ENCODE measurements at regions not wholly inside any gene's neighbourhood (a gene's known extent, or its start where the extent isn't known, plus 50 kb on each side); places are given as distances from the start of the nearest gene placed in this dataset.

DNA sequence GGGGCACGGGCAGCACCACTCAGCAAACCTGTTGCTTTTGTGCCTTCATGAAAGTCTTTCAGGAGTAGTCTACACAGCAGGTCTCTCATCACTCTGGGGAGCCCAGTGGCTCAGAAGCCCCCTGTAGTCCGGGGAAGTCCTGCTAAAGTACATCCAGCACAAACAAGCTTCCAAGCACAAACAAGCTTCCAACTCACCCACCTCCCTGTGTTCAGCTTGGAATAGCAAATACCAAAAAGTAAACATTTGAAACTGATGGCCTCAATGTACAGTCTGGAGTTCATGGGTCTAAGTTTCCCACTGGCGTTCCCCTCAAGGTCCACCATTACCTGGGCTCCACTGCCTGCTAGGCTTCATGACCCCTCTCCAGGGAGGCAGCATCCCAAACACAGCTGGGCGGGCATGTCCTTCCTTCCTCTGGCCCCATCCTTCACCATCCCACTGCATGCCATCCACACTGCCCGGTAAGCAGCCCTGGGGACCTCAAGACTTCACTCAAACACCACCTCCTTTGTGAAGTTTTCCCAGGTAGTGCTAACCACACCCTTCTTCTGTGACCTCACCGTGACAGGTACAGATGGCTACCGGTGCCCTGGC lies 62.8 kb upstream of the SIAH1 start:
- no peak overlapping the region for H3K27ac ChIP-seq (ENCODE audit: insufficient read depth in 1 of 2, low read depth in 1 of 2, low read length in 2 of 2, poor library complexity in 1 of 2, severe bottlenecking in 2 of 2)
- no peaks in the 10 kb centered on the region for H3K9me3 ChIP-seq (ENCODE audit: control extremely low read depth in 1 of 5, control insufficient read depth in 4 of 5, insufficient read depth in 2 of 5, low read depth in 1 of 5, low read length in 4 of 5)
- POLR2A ChIA-PET, result no interaction called here
- no peak for DNase-seq
- H3K4me3 ChIP-seq (ENCODE audit: control insufficient read depth in 1 of 7, extremely low read depth in 1 of 7, insufficient read depth in 4 of 7, low read depth in 2 of 7, low read length in 6 of 7), result no peak overlapping the region
- no peaks in the 10 kb centered on the region for H3K36me3 ChIP-seq (ENCODE audit: control insufficient read depth in 4 of 4, insufficient read depth in 4 of 4, low read length in 3 of 4)
- 95% methylated on average over 3 of the region's 7 CpGs for WGBS (ENCODE audit: insufficient coverage)
- peaks cover 0 to 8% (median 2%) of the 10 kb centered on the region in 4 experiments for H3K4me1 ChIP-seq (ENCODE audit: control extremely low read depth in 1 of 4, control insufficient read depth in 4 of 4, insufficient read depth in 4 of 4, low read length in 3 of 4)
- H3K27me3 ChIP-seq (replicated peaks in 2 of 5; ENCODE audit: control insufficient read depth in 4 of 5, insufficient read depth in 5 of 5, low read length in 4 of 5), result no peaks in the 10 kb centered on the region
- CTCF ChIA-PET, result no interaction called here

DNA sequence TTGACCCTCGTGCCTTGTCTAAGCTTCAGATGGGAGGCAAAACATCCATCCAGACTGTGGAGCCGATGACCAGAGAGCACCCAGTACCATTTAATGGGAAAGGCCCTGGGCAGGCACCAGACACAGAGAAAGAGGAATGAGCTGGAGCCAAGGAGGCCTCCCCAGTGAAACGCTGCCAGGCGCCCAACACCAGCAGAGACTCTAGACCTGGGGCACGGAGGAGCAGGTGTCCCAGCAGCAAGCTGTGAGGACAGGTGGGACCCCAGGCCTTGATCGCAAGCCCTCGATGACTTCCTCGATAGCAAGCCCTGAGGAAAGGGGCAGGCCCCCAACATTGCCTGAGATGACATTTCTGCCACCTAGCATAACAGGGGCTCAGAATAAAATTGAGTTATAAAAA lies 62.2 kb upstream of the SIAH1 start:
- H3K27ac ChIP-seq (ENCODE audit: insufficient read depth in 1 of 2, low read depth in 1 of 2, low read length in 2 of 2, poor library complexity in 1 of 2, severe bottlenecking in 2 of 2), result no peak overlapping the region
- no peaks in the 10 kb centered on the region for H3K27me3 ChIP-seq (replicated peaks in 2 of 5; ENCODE audit: control insufficient read depth in 4 of 5, insufficient read depth in 5 of 5, low read length in 4 of 5)
- DNase-seq, result no peak
- 95% methylated on average over 8 of the region's 8 CpGs for WGBS (ENCODE audit: insufficient coverage)
- H3K9me3 ChIP-seq (ENCODE audit: control extremely low read depth in 1 of 5, control insufficient read depth in 4 of 5, insufficient read depth in 2 of 5, low read depth in 1 of 5, low read length in 4 of 5), result no peaks in the 10 kb centered on the region
- no peaks in the 10 kb centered on the region for H3K36me3 ChIP-seq (ENCODE audit: control insufficient read depth in 4 of 4, insufficient read depth in 4 of 4, low read length in 3 of 4)
- H3K4me1 ChIP-seq (ENCODE audit: control extremely low read depth in 1 of 4, control insufficient read depth in 4 of 4, insufficient read depth in 4 of 4, low read length in 3 of 4), result peaks cover 0 to 8% (median 2%) of the 10 kb centered on the region in 4 experiments
- CTCF ChIA-PET, result no interaction called here
- no peak overlapping the region for H3K4me3 ChIP-seq (ENCODE audit: control insufficient read depth in 1 of 7, extremely low read depth in 1 of 7, insufficient read depth in 4 of 7, low read depth in 2 of 7, low read length in 6 of 7)
- POLR2A ChIA-PET, result no interaction called here

DNA sequence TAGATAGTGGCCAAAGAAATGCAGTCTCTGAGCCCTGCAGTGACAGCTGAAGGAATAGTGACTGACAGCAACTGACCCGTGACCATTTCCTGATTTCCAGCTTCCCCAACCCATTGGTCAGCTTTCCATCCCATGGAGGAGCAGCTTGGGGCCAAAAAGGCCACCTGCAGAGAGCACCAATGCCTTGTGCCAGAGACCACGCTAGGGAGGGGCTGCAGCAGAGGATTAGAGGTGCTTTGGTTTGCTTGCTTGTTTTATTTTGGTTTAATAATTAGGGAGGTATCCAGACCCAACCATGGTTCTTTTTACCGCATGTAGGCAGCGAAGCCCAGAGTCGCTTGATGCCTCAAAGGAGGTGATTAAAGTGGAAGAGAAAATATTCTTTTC lies 61.3 kb upstream of the SIAH1 start:
- no peak for DNase-seq
- ChIA-PET CTCF (no interaction called here), POLR2A (no interaction called here)
- no peaks in the 10 kb centered on the region for H3K9me3 ChIP-seq (ENCODE audit: control extremely low read depth in 1 of 5, control insufficient read depth in 4 of 5, insufficient read depth in 2 of 5, low read depth in 1 of 5, low read length in 4 of 5)
- no peak overlapping the region for H3K4me3 ChIP-seq (ENCODE audit: control insufficient read depth in 1 of 7, extremely low read depth in 1 of 7, insufficient read depth in 4 of 7, low read depth in 2 of 7, low read length in 6 of 7)
- no peaks in the 10 kb centered on the region for H3K36me3 ChIP-seq (ENCODE audit: control insufficient read depth in 4 of 4, insufficient read depth in 4 of 4, low read length in 3 of 4)
- WGBS (ENCODE audit: insufficient coverage), result 92% methylated on average over 2 of the region's 5 CpGs
- H3K4me1 ChIP-seq (ENCODE audit: control extremely low read depth in 1 of 4, control insufficient read depth in 4 of 4, insufficient read depth in 4 of 4, low read length in 3 of 4), result peaks cover 0 to 8% (median 2%) of the 10 kb centered on the region in 4 experiments
- no peaks in the 10 kb centered on the region for H3K27me3 ChIP-seq (replicated peaks in 2 of 5; ENCODE audit: control insufficient read depth in 4 of 5, insufficient read depth in 5 of 5, low read length in 4 of 5)
- no peak overlapping the region for H3K27ac ChIP-seq (ENCODE audit: insufficient read depth in 1 of 2, low read depth in 1 of 2, low read length in 2 of 2, poor library complexity in 1 of 2, severe bottlenecking in 2 of 2)

DNA sequence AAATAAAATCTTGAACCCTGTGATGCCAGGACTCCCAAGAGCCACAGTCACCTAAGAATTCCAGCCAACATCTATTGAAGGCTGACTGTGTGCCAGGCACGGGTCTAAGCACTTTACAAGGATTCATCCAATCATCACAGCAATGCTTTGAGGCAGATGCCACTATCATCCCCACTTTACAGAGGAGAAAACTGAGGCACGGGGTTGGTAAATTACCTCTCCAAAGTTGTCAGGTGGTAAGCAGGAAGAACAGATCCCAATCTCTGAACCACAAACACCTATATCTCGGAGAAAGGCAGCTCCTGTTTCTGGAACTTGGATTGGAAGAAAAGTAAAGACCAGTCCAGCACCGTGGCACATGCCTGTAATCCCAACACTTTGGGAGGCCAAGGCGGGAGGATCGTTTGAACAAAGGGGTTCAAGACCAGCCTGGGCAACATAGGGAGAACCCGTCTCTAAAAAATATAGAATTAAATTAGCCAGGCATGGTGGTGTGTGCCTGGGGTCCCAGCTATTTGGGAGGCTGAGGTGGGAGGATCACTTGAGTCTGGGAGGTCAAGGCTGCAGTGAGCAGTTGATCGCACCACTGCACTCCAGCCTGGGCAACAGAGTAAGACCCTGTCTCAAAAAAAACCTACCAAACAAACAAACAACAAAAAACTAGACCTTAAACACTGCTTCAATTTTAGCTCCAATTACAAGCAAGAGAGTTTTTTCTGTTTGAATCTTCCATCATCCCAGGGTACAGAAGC lies 60.7 kb upstream of the SIAH1 start:
- CTCF ChIA-PET, result no interaction called here
- WGBS (ENCODE audit: insufficient coverage), result 97% methylated on average over 6 of the region's 8 CpGs
- no peaks in the 10 kb centered on the region for H3K36me3 ChIP-seq (ENCODE audit: control insufficient read depth in 4 of 4, insufficient read depth in 4 of 4, low read length in 3 of 4)
- H3K4me1 ChIP-seq (ENCODE audit: control extremely low read depth in 1 of 4, control insufficient read depth in 4 of 4, insufficient read depth in 4 of 4, low read length in 3 of 4), result peaks cover 0 to 8% (median 2%) of the 10 kb centered on the region in 4 experiments
- no peak for DNase-seq
- H3K9me3 ChIP-seq (ENCODE audit: control extremely low read depth in 1 of 5, control insufficient read depth in 4 of 5, insufficient read depth in 2 of 5, low read depth in 1 of 5, low read length in 4 of 5), result no peaks in the 10 kb centered on the region
- no peaks in the 10 kb centered on the region for H3K27me3 ChIP-seq (replicated peaks in 2 of 5; ENCODE audit: control insufficient read depth in 4 of 5, insufficient read depth in 5 of 5, low read length in 4 of 5)
- H3K27ac ChIP-seq (ENCODE audit: insufficient read depth in 1 of 2, low read depth in 1 of 2, low read length in 2 of 2, poor library complexity in 1 of 2, severe bottlenecking in 2 of 2), result no peak overlapping the region
- no peak overlapping the region for H3K4me3 ChIP-seq (ENCODE audit: control insufficient read depth in 1 of 7, extremely low read depth in 1 of 7, insufficient read depth in 4 of 7, low read depth in 2 of 7, low read length in 6 of 7)
- POLR2A ChIA-PET, result no interaction called here

DNA sequence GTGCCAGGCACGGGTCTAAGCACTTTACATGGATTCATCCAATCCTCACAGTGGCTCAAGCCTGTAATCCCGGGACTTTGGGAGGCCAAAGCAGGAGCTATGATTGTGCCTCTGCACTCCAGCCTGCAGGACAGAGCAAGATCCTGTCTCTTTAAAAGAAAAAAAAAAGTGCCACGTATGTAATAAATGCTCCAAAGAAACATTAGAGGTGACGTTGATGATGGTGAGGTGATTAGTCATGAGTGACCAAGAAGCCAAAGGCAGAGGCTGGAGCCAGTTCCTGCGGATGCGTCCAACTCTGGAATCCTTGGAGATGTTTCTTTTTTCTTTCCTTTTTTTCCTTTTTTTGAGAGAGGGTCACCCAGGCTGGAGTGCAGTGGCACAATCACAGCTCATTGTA lies 59.4 kb upstream of the SIAH1 start:
- DNase-seq, result no peak
- H3K9me3 ChIP-seq (ENCODE audit: control extremely low read depth in 1 of 5, control insufficient read depth in 4 of 5, insufficient read depth in 2 of 5, low read depth in 1 of 5, low read length in 4 of 5), result no peaks in the 10 kb centered on the region
- H3K27ac ChIP-seq (ENCODE audit: insufficient read depth in 1 of 2, low read depth in 1 of 2, low read length in 2 of 2, poor library complexity in 1 of 2, severe bottlenecking in 2 of 2), result no peak overlapping the region
- CTCF ChIA-PET, result no interaction called here
- H3K4me3 ChIP-seq (ENCODE audit: control insufficient read depth in 1 of 7, extremely low read depth in 1 of 7, insufficient read depth in 4 of 7, low read depth in 2 of 7, low read length in 6 of 7), result no peak overlapping the region
- peaks cover 0 to 8% (median 2%) of the 10 kb centered on the region in 4 experiments for H3K4me1 ChIP-seq (ENCODE audit: control extremely low read depth in 1 of 4, control insufficient read depth in 4 of 4, insufficient read depth in 4 of 4, low read length in 3 of 4)
- no peaks in the 10 kb centered on the region for H3K27me3 ChIP-seq (replicated peaks in 2 of 5; ENCODE audit: control insufficient read depth in 4 of 5, insufficient read depth in 5 of 5, low read length in 4 of 5)
- H3K36me3 ChIP-seq (ENCODE audit: control insufficient read depth in 4 of 4, insufficient read depth in 4 of 4, low read length in 3 of 4), result no peaks in the 10 kb centered on the region
- 91% methylated on average over 4 of the region's 6 CpGs for WGBS (ENCODE audit: insufficient coverage)
- POLR2A ChIA-PET, result no interaction called here

DNA sequence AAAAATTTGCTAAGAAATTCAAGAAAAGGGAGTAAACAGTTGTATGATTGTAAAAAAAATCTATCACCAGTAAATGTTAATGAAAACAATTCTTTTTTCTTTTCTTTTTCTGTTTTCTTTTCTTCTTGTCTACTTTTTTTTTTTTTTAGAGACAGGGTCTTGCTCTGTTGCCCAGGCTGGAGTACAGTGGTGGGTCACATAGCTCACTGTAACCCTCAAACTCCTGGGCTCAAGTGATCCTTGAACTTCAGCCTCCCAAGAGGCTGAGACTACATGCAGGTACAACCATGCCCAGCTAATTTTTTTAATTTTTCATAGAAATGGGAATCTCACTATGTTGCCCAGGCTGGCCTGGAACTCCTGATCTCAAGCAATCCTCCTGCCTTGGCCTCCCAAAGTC lies 57.2 kb upstream of the SIAH1 start:
- Histone ChIP-seq H3K36me3 (ENCODE audit: control insufficient read depth in 4 of 4, insufficient read depth in 4 of 4, low read length in 3 of 4) (no peaks in the 10 kb centered on the region), H3K9me3 (ENCODE audit: control extremely low read depth in 1 of 5, control insufficient read depth in 4 of 5, insufficient read depth in 2 of 5, low read depth in 1 of 5, low read length in 4 of 5) (no peaks in the 10 kb centered on the region), H3K4me3 (ENCODE audit: control insufficient read depth in 1 of 7, extremely low read depth in 1 of 7, insufficient read depth in 4 of 7, low read depth in 2 of 7, low read length in 6 of 7) (no peak overlapping the region), H3K4me1 (ENCODE audit: control extremely low read depth in 1 of 4, control insufficient read depth in 4 of 4, insufficient read depth in 4 of 4, low read length in 3 of 4) (peaks cover 0 to 8% (median 2%) of the 10 kb centered on the region in 4 experiments), H3K27me3 (replicated peaks in 2 of 5; ENCODE audit: control insufficient read depth in 4 of 5, insufficient read depth in 5 of 5, low read length in 4 of 5) (no peaks in the 10 kb centered on the region), H3K27ac (ENCODE audit: insufficient read depth in 1 of 2, low read depth in 1 of 2, low read length in 2 of 2, poor library complexity in 1 of 2, severe bottlenecking in 2 of 2) (no peak overlapping the region)
- ChIA-PET CTCF (interaction anchor here (1.0 to 1.2 kb wide), 2 partner anchors 13 to 17 kb away, joined by 3 read pairs; no protein-coding TSS in a partner anchor), POLR2A (no interaction called here)
- DNase-seq, result no peak

DNA sequence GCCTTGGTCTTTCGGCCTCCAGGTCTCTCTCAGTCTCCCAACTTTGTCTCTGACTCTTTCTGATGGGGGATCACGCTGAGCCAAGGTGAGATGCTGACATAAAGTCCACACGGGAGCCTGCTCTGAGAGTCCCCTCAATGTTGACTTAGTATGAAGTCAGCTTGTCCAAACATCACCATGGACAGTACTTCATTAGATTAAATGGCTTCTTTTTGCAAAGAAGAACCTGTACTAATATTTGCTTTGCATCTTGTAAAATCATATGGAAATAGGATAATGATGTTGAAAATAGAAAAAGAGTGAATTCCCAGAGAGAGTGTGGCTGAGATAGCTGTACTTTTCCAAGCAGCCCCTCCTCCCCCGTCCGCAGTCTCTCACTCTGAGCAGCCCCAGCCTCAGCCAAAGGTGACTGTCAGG lies 56.7 kb upstream of the SIAH1 start:
- no peaks in the 10 kb centered on the region for H3K9me3 ChIP-seq (ENCODE audit: control extremely low read depth in 1 of 5, control insufficient read depth in 4 of 5, insufficient read depth in 2 of 5, low read depth in 1 of 5, low read length in 4 of 5)
- ChIA-PET POLR2A (no interaction called here), CTCF (interaction anchor here (1.0 to 1.2 kb wide), 2 partner anchors 12 to 16 kb away, joined by 3 read pairs; no protein-coding TSS in a partner anchor)
- peaks cover 0 to 8% (median 2%) of the 10 kb centered on the region in 4 experiments for H3K4me1 ChIP-seq (ENCODE audit: control extremely low read depth in 1 of 4, control insufficient read depth in 4 of 4, insufficient read depth in 4 of 4, low read length in 3 of 4)
- H3K4me3 ChIP-seq (ENCODE audit: control insufficient read depth in 1 of 7, extremely low read depth in 1 of 7, insufficient read depth in 4 of 7, low read depth in 2 of 7, low read length in 6 of 7), result no peak overlapping the region
- DNase-seq, result no peak
- no peaks in the 10 kb centered on the region for H3K36me3 ChIP-seq (ENCODE audit: control insufficient read depth in 4 of 4, insufficient read depth in 4 of 4, low read length in 3 of 4)
- H3K27me3 ChIP-seq (replicated peaks in 2 of 5; ENCODE audit: control insufficient read depth in 4 of 5, insufficient read depth in 5 of 5, low read length in 4 of 5), result no peaks in the 10 kb centered on the region
- H3K27ac ChIP-seq (ENCODE audit: insufficient read depth in 1 of 2, low read depth in 1 of 2, low read length in 2 of 2, poor library complexity in 1 of 2, severe bottlenecking in 2 of 2), result no peak overlapping the region
- WGBS (ENCODE audit: insufficient coverage), result 100% methylated on average over 5 of the region's 5 CpGs

All from common myeloid progenitor, CD34-positive (primary cell).